ENCODE measurements at regions not wholly inside any gene's neighbourhood (a gene's known extent, or its start where the extent isn't known, plus 50 kb on each side); places are given as distances from the start of the nearest gene placed in this dataset.

DNA sequence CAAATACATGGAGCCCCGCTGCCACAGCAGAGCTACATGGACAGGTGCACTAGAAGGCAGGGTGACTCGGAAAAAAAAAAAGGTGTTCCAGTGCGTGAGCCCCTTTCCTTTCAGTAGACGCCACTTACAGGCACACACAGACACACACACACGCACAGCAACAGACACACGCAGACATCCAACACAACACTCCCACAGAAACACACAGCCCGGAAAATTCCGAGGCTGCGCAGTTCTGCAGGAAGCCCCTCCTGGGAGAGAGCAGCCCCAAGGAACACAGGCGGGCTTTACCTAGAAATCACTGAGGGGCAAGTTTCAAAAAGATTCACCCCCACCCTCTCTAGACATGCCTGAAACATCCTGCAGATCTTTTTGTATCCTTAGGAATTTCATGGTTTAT lies 136.0 kb upstream of the WSB1 start:
- DNase-seq (ENCODE audit: low read depth in 1 of 2, low spot score in 1 of 2) = no peak
- H3K27me3 ChIP-seq (ENCODE audit: insufficient read depth, poor library complexity, severe bottlenecking) = no peaks in the 10 kb centered on the region
- H3K27ac ChIP-seq (replicated peaks) = no peak overlapping the region
- H3K4me3 ChIP-seq (replicated peaks; ENCODE audit: insufficient read depth, low read length) = no peak overlapping the region
- TF ChIP-seq, protein P1, sequence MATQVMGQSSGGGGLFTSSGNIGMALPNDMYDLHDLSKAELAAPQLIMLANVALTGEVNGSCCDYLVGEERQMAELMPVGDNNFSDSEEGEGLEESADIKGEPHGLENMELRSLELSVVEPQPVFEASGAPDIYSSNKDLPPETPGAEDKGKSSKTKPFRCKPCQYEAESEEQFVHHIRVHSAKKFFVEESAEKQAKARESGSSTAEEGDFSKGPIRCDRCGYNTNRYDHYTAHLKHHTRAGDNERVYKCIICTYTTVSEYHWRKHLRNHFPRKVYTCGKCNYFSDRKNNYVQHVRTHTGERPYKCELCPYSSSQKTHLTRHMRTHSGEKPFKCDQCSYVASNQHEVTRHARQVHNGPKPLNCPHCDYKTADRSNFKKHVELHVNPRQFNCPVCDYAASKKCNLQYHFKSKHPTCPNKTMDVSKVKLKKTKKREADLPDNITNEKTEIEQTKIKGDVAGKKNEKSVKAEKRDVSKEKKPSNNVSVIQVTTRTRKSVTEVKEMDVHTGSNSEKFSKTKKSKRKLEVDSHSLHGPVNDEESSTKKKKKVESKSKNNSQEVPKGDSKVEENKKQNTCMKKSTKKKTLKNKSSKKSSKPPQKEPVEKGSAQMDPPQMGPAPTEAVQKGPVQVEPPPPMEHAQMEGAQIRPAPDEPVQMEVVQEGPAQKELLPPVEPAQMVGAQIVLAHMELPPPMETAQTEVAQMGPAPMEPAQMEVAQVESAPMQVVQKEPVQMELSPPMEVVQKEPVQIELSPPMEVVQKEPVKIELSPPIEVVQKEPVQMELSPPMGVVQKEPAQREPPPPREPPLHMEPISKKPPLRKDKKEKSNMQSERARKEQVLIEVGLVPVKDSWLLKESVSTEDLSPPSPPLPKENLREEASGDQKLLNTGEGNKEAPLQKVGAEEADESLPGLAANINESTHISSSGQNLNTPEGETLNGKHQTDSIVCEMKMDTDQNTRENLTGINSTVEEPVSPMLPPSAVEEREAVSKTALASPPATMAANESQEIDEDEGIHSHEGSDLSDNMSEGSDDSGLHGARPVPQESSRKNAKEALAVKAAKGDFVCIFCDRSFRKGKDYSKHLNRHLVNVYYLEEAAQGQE (IDR thresholded peaks at IDR 0.05; ENCODE audit: insufficient replicate concordance, low read depth) = no peak
- TF ChIP-seq SPI1 (IDR thresholded peaks at IDR 0.05; ENCODE audit: borderline replicate concordance, low read depth) = no peak
- no peak for TF ChIP-seq POLR2AphosphoS5 (IDR thresholded peaks at IDR 0.05; ENCODE audit: low read depth)
- no peak for TF ChIP-seq GABPA (IDR thresholded peaks at IDR 0.05; ENCODE audit: low read depth)
- TF ChIP-seq, protein P2, sequence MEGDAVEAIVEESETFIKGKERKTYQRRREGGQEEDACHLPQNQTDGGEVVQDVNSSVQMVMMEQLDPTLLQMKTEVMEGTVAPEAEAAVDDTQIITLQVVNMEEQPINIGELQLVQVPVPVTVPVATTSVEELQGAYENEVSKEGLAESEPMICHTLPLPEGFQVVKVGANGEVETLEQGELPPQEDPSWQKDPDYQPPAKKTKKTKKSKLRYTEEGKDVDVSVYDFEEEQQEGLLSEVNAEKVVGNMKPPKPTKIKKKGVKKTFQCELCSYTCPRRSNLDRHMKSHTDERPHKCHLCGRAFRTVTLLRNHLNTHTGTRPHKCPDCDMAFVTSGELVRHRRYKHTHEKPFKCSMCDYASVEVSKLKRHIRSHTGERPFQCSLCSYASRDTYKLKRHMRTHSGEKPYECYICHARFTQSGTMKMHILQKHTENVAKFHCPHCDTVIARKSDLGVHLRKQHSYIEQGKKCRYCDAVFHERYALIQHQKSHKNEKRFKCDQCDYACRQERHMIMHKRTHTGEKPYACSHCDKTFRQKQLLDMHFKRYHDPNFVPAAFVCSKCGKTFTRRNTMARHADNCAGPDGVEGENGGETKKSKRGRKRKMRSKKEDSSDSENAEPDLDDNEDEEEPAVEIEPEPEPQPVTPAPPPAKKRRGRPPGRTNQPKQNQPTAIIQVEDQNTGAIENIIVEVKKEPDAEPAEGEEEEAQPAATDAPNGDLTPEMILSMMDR (IDR thresholded peaks at IDR 0.05; ENCODE audit: insufficient read depth, low read length) = no peak

DNA sequence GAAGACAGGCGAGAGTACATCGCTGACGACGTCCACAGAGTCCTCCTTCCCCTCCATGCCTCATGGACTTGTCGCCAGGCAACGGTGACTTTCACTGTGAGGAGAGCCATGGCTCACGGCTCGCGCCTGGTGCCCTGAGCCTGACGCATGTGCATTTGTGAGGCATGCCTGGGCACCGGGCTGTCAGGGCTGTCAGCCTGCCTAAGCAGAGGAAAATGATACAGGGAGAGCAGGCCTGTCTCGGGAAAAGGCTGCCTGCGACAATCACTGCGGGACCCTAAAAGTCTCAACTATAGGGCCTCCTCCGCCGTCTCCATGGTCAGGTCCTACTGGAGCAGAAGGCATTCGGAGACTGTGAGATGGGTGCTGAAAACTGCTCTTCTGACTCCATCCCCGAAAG lies 135.5 kb upstream of the WSB1 start:
- TF ChIP-seq SPI1 (IDR thresholded peaks at IDR 0.05; ENCODE audit: borderline replicate concordance, low read depth) (no peak), POLR2AphosphoS5 (IDR thresholded peaks at IDR 0.05; ENCODE audit: low read depth) (no peak), GABPA (IDR thresholded peaks at IDR 0.05; ENCODE audit: low read depth) (no peak)
- TF ChIP-seq, protein P1 (IDR thresholded peaks at IDR 0.05; ENCODE audit: insufficient replicate concordance, low read depth) = no peak
- TF ChIP-seq, protein P2 (IDR thresholded peaks at IDR 0.05; ENCODE audit: insufficient read depth, low read length) = no peak
- no peaks in the 10 kb centered on the region for H3K27me3 ChIP-seq (ENCODE audit: insufficient read depth, poor library complexity, severe bottlenecking)
- H3K27ac ChIP-seq (replicated peaks) = no peak overlapping the region
- no peak for DNase-seq (ENCODE audit: low read depth in 1 of 2, low spot score in 1 of 2)
- no peak overlapping the region for H3K4me3 ChIP-seq (replicated peaks; ENCODE audit: insufficient read depth, low read length)

DNA sequence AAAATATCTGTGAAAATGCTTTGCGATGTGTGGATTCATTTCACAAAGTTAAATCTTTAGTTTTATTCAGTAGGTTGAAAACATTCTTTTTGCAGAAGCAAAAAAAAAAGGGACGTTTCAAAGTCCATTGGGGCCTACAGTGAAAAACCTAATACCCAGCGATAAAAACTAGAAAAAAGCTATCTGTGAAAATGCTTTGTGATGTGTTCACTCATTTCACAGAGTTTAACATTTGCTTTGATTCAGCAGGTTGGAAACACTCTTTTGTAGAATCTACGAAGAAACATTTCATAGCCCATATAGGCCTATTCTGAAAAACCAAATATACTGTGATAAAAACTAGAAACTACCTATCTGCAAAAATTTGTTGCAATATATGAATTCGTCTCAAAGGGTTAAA lies 113.6 kb upstream of the WSB1 start:
- Histone ChIP-seq H3K27me3 (ENCODE audit: insufficient read depth, poor library complexity, severe bottlenecking) (peaks cover 2% of the 10 kb centered on the region), H3K27ac (replicated peaks) (no peak overlapping the region), H3K4me3 (replicated peaks; ENCODE audit: insufficient read depth, low read length) (no peak overlapping the region)
- DNase-seq (ENCODE audit: low read depth in 1 of 2, low spot score in 1 of 2) = no peak
- TF ChIP-seq, protein P1 (IDR thresholded peaks at IDR 0.05; ENCODE audit: insufficient replicate concordance, low read depth) = no peak
- TF ChIP-seq SPI1 (IDR thresholded peaks at IDR 0.05; ENCODE audit: borderline replicate concordance, low read depth) (no peak), GABPA (IDR thresholded peaks at IDR 0.05; ENCODE audit: low read depth) (no peak), POLR2AphosphoS5 (IDR thresholded peaks at IDR 0.05; ENCODE audit: low read depth) (no peak)
- TF ChIP-seq, protein P2 (IDR thresholded peaks at IDR 0.05; ENCODE audit: insufficient read depth, low read length) = no peak
